GM12878 (cell line): ENCODE measurements at regions not wholly inside any gene's neighbourhood (a gene's known extent, or its start where the extent isn't known, plus 50 kb on each side); places are given as distances from the start of the nearest gene placed in this dataset.

ENCODE experiments used
- ATAC-seq: fragments of 200-7000 bp; cut with Tn5 transposase; 3 replicates; pipeline ENCODE4 v1.9.1; 2020; ENCODE audit warnings: mild to moderate bottlenecking, moderate library complexity
- BruUV-seq: library from RNA; stranded (reverse); fragments of 400-500 nt; replicated peaks from 2 replicates; lab custom pipeline; 2021; lab: Mats Ljungman, UMichigan
- CTCF ChIA-PET: fragments of 300-600 bp; sonication (Branson Sonifier 250); formaldehyde crosslinking; extraction: SDS; loops from one replicate; lab custom pipeline; 2021; ENCODE audit warnings: inconsistent platforms; lab: Yijun Ruan, JAX
- POLR2A ChIA-PET: fragments of 350-600 bp; formaldehyde crosslinking; extraction: SDS; loops from one replicate; lab custom pipeline; 2021; ENCODE audit warnings: inconsistent platforms; lab: Charles Lee
- RAD21 ChIA-PET: fragments of 300-600 bp; sonication (Branson Sonifier 250); formaldehyde crosslinking; loops from one replicate; lab custom pipeline; 2023; ENCODE audit warnings: antibody characterized with exemption; ENCODE audit not compliant: unreplicated experiment; lab: Charles Lee
- SMC1A ChIA-PET: fragments of 300-600 bp; sonication (Branson Sonifier 250); formaldehyde crosslinking; loops from one replicate; lab custom pipeline; 2023; ENCODE audit not compliant: unreplicated experiment, uncharacterized antibody; lab: Charles Lee
- DNase-seq: peaks from one replicate; pipeline ENCODE4 v3.0.0-alpha.2; 2011; ENCODE audit warnings: low read depth, low spot score
- FAIRE-seq: peaks from 3 replicates; lab custom pipeline; 2011; peaks lifted over from hg19 to GRCh38; lab: Jason Lieb, UNC
- H2AFZ ChIP-seq: 2 replicates; pipeline ENCODE4 v1.6.0; 2011; ENCODE audit warnings: low read depth, low read length, control low read depth; ENCODE audit not compliant: control insufficient read depth
- H3K27ac ChIP-seq: 2 replicates; pipeline ENCODE4 v1.5.1; 2011; ENCODE audit warnings: control low read depth; ENCODE audit not compliant: control insufficient read depth, insufficient read depth
- H3K27me3 ChIP-seq, 2 experiments: replicated peaks in 1 of 2; 2 replicates each; pipeline versions ENCODE4 v1.6.0 to v1.6.1; 2011; ENCODE audit warnings: low read length in 1 of 2; ENCODE audit not compliant: control insufficient read depth in 2 of 2, insufficient read depth in 2 of 2
- H3K36me3 ChIP-seq, 2 experiments: 2 replicates each; pipeline ENCODE4 v1.5.1; 2011; ENCODE audit warnings: low read length in 1 of 2; ENCODE audit not compliant: control insufficient read depth in 2 of 2, insufficient read depth in 2 of 2
- H3K4me1 ChIP-seq: 2 replicates; pipeline ENCODE4 v1.6.1; 2011; ENCODE audit warnings: mild to moderate bottlenecking, low read length, moderate library complexity, mixed read lengths; ENCODE audit not compliant: control insufficient read depth, insufficient read depth
- H3K4me2 ChIP-seq: 2 replicates; pipeline ENCODE4 v1.6.0; 2011; ENCODE audit warnings: control low read depth; ENCODE audit not compliant: control insufficient read depth, insufficient read depth
- H3K4me3 ChIP-seq: fragments of 200-600 bp; sonication (generic); 2 replicates; pipeline ENCODE4 v1.5.1; 2016
- H3K79me2 ChIP-seq: 2 replicates; pipeline ENCODE4 v1.6.0; 2011; ENCODE audit warnings: low read length; ENCODE audit not compliant: control insufficient read depth, insufficient read depth
- H3K9ac ChIP-seq: 2 replicates; pipeline ENCODE4 v1.8.0; 2011; ENCODE audit warnings: low read length, control low read depth, mixed read lengths; ENCODE audit not compliant: control insufficient read depth, insufficient read depth
- H3K9me3 ChIP-seq: replicated peaks from 3 replicates; pipeline ENCODE4 v1.5.1; 2011; ENCODE audit warnings: mild to moderate bottlenecking, low read length; ENCODE audit not compliant: control insufficient read depth, insufficient read depth
- H4K20me1 ChIP-seq: 2 replicates; pipeline ENCODE4 v1.6.0; 2011; ENCODE audit not compliant: control insufficient read depth, insufficient read depth
- CEBPZ ChIP-seq: fragments of 150-350 bp; IDR thresholded peaks from 2 replicates; pipeline ENCODE4 v1.6.1; 2016; ENCODE audit warnings: low read depth, low read length
- ELK1 ChIP-seq: IDR thresholded peaks from 2 replicates; pipeline ENCODE4 v1.6.1; 2012; ENCODE audit warnings: low read depth, low read length, improper control_type of control experiment
- FOS ChIP-seq: IDR thresholded peaks from 3 replicates; pipeline ENCODE4 v1.6.1; 2011; ENCODE audit warnings: borderline replicate concordance; ENCODE audit not compliant: insufficient read length; ENCODE audit errors: extremely low read depth
- RBBP5 ChIP-seq: fragments of 200-600 bp; sonication (generic); conservative IDR thresholded peaks from 2 replicates; pipeline ENCODE4 v1.6.1; 2016
- REST ChIP-seq: IDR thresholded peaks from 2 replicates; pipeline ENCODE4 v1.6.1; 2012; ENCODE audit warnings: mild to moderate bottlenecking, low read depth, low read length
- SIN3A ChIP-seq: IDR thresholded peaks from 2 replicates; pipeline ENCODE4 v1.6.1; 2012; ENCODE audit warnings: low read depth, low read length, improper control_type of control experiment
- SIX5 ChIP-seq: IDR thresholded peaks from 2 replicates; pipeline ENCODE4 v1.6.1; 2011; ENCODE audit warnings: mild to moderate bottlenecking, low read depth, low read length, moderate library complexity; ENCODE audit not compliant: severe bottlenecking
- TARDBP ChIP-seq: IDR thresholded peaks from 2 replicates; pipeline ENCODE4 v1.6.1; 2016; ENCODE audit warnings: borderline replicate concordance
- ZBTB4 ChIP-seq: fragments of 450-650 bp; formaldehyde crosslinking; IDR thresholded peaks from 2 replicates; pipeline ENCODE4 v1.4.0; 2022; ENCODE audit warnings: mild to moderate bottlenecking, moderate library complexity
- WGBS: methylation state at CpG from one replicate; pipeline ENCODE4 v1.1.6; 2016; ENCODE audit warnings: low lambda C conversion rate; ENCODE audit not compliant: insufficient replicate concordance, insufficient coverage; ENCODE audit errors: missing lambda C conversion rate; 5-methylcytosine and 5-hydroxymethylcytosine counted together
- in situ Hi-C: fragments of 300-500 bp; cut with MboI; formaldehyde crosslinking; loops from 9 replicates; pipeline ENCODE4 v1.14.3; 2018; ENCODE audit warnings: mixed read lengths
- intact Hi-C: fragments of 100-400 bp; cut with micrococcal nuclease; formaldehyde crosslinking; loops from one replicate; pipeline ENCODE4 v1.14.2; 2022; ENCODE audit not compliant: unreplicated experiment

GRCh38 chr2:122028371-122029100 lies 273.1 kb downstream of the TSN start:
- no peaks in the 10 kb centered on the region for H3K4me1 ChIP-seq
- no peaks in the 10 kb centered on the region for H3K79me2 ChIP-seq
- H3K27me3 ChIP-seq: no peaks in the 10 kb centered on the region
- no peak for DNase-seq
- no peaks in the 10 kb centered on the region for H3K9me3 ChIP-seq
- no peaks in the 10 kb centered on the region for H3K36me3 ChIP-seq
- ChIA-PET SMC1A (no interaction called here), CTCF (no interaction called here), POLR2A (no interaction called here), RAD21 (no interaction called here)
- H3K9ac ChIP-seq: no peak overlapping the region
- H2AFZ ChIP-seq: no peak overlapping the region
- intact Hi-C loops: no loop called here
- no peak for FAIRE-seq
- no peak overlapping the region for H3K27ac ChIP-seq
- H3K4me2 ChIP-seq: no peak overlapping the region
- no peak overlapping the region for H3K4me3 ChIP-seq
- no TSS peak for BruUV-seq
- TF ChIP-seq CEBPZ: no peak
- no peak for TF ChIP-seq RBBP5
- no peak for TF ChIP-seq TARDBP
- TF ChIP-seq SIN3A: no peak
- TF ChIP-seq FOS: no peak
- TF ChIP-seq ZBTB4 (CRISPR knock-in tag): no peak
- no peak for TF ChIP-seq SIX5
- TF ChIP-seq ELK1: no peak
- no peak for TF ChIP-seq REST
- TF ChIP-seq, all 136 proteins: peak for 0
- in situ Hi-C loops: no loop called here
- 8% methylated on average over 7 of the region's 7 CpGs for WGBS
- ATAC-seq: no peak
- H4K20me1 ChIP-seq: no peaks in the 10 kb centered on the region
